ENCODE measurements at regions not wholly inside any gene's neighbourhood (a gene's known extent, or its start where the extent isn't known, plus 50 kb on each side); places are given as distances from the start of the nearest gene placed in this dataset.

DNA sequence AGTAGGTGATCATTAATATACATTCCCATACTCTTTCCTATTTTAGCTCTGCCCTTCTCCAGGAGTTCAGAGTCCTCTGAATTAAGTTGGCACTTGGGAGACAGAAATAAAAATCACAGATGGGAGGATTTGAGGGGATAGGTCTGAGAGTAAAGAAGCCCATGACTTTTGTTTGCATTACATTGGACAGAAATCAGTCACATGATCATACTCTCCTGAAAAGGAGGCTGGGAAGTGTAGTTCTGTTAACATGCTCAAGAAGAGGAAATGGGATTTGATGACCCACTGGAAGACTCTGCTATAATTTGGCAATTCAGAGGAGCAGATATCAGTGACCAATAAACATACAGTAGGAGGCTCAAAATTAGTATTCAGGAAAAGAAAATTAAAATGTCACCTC lies 674.9 kb upstream of the C16orf82 start:
- TF ChIP-seq, protein P1, sequence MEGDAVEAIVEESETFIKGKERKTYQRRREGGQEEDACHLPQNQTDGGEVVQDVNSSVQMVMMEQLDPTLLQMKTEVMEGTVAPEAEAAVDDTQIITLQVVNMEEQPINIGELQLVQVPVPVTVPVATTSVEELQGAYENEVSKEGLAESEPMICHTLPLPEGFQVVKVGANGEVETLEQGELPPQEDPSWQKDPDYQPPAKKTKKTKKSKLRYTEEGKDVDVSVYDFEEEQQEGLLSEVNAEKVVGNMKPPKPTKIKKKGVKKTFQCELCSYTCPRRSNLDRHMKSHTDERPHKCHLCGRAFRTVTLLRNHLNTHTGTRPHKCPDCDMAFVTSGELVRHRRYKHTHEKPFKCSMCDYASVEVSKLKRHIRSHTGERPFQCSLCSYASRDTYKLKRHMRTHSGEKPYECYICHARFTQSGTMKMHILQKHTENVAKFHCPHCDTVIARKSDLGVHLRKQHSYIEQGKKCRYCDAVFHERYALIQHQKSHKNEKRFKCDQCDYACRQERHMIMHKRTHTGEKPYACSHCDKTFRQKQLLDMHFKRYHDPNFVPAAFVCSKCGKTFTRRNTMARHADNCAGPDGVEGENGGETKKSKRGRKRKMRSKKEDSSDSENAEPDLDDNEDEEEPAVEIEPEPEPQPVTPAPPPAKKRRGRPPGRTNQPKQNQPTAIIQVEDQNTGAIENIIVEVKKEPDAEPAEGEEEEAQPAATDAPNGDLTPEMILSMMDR (IDR thresholded peaks at IDR 0.05; ENCODE audit: borderline replicate concordance, extremely low read depth, low read length, poor library complexity, severe bottlenecking): no peak
- no peak for TF ChIP-seq EZH2 (IDR thresholded peaks at IDR 0.05; ENCODE audit: borderline replicate concordance, low read depth, low read length, severe bottlenecking)

Measured in DND-41 (cell line).